IMR-90 (cell line): ENCODE measurements at regions not wholly inside any gene's neighbourhood (a gene's known extent, or its start where the extent isn't known, plus 50 kb on each side); places are given as distances from the start of the nearest gene placed in this dataset.

Experiments used
- CEBPB ChIP-seq: IDR thresholded peaks from 2 replicates; pipeline ENCODE4 v1.6.1; 2012; ENCODE audit warnings: low read depth, low read length, improper control_type of control experiment
- CHD1 ChIP-seq: IDR thresholded peaks from 2 replicates; pipeline ENCODE4 v1.6.1; 2012; ENCODE audit warnings: low read depth, low read length, improper control_type of control experiment
- CTCF ChIP-seq: conservative IDR thresholded peaks from 2 replicates; pipeline ENCODE4 v1.5.1; 2012; ENCODE audit warnings: mild to moderate bottlenecking, low read depth, low read length, improper control_type of control experiment
- ELK1 ChIP-seq: fragments of 150-350 bp; IDR thresholded peaks from 2 replicates; pipeline ENCODE4 v1.6.1; 2016; ENCODE audit warnings: low read depth, mild to moderate bottlenecking, low read length, moderate library complexity, borderline replicate concordance
- MAFK ChIP-seq: IDR thresholded peaks from 2 replicates; pipeline ENCODE4 v1.6.1; 2012; ENCODE audit warnings: low read depth, low read length, improper control_type of control experiment
- MAZ ChIP-seq: IDR thresholded peaks from 2 replicates; pipeline ENCODE4 v1.6.1; 2012; ENCODE audit warnings: low read depth, mild to moderate bottlenecking, low read length, improper control_type of control experiment, moderate library complexity, borderline replicate concordance
- POLR2A ChIP-seq: IDR thresholded peaks from 2 replicates; pipeline ENCODE4 v1.6.1; 2012; ENCODE audit warnings: mild to moderate bottlenecking, low read depth, low read length
- RAD21 ChIP-seq: IDR thresholded peaks from 2 replicates; pipeline ENCODE4 v1.6.1; 2012; ENCODE audit warnings: low read length, improper control_type of control experiment
- RFX5 ChIP-seq: IDR thresholded peaks from 2 replicates; pipeline ENCODE4 v1.8.0; 2012; ENCODE audit warnings: low read depth, mild to moderate bottlenecking, low read length, moderate library complexity
- USF2 ChIP-seq: fragments of 150-350 bp; IDR thresholded peaks from 2 replicates; pipeline ENCODE4 v1.6.1; 2017; ENCODE audit warnings: mild to moderate bottlenecking, antibody characterized with exemption, low read length, low read depth

DNA sequence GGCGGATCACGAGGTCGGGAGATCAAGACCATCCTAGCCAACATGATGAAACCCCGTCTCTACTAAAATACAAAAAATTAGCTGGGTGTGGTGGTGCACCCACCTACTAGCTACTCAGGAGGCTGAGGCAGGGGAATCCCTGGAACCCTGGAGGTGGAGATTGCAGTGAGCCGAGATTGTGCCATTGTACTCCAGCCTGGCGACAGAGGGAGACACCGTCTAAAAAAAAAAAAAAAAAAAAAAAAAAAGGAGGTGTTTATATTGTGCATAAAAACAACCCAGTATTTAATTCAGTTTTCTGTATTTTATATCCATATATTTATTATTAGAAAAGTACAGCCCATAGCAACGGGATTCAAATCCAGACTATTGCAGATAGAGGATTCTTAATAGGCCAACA is 129.1 kb upstream of the SOX2 start:
- no peak for TF ChIP-seq POLR2A
- TF ChIP-seq RFX5 = no peak
- TF ChIP-seq ELK1 = no peak
- TF ChIP-seq CTCF = no peak
- no peak for TF ChIP-seq CHD1
- no peak for TF ChIP-seq MAZ
- TF ChIP-seq MAFK = no peak
- no peak for TF ChIP-seq USF2
- no peak for TF ChIP-seq CEBPB
- no peak for TF ChIP-seq RAD21
